LoVo (cell line): ENCODE measurements at regions not wholly inside any gene's neighbourhood (a gene's known extent, or its start where the extent isn't known, plus 50 kb on each side); places are given as distances from the start of the nearest gene placed in this dataset.
"Not testable (repeated sequence)": the region's sequence is repeated elsewhere in the genome, so short reads cannot be mapped to it uniquely, and the experiment has no call there.

Source experiments
- DNase-seq: peaks from one replicate; pipeline ENCODE4 v3.0.0-alpha.2; 2016; ENCODE audit warnings: low spot score

GRCh38 chr22:49676783-49677494 is 150.7 kb downstream of the BRD1 start:
- no peak for DNase-seq

DNA sequence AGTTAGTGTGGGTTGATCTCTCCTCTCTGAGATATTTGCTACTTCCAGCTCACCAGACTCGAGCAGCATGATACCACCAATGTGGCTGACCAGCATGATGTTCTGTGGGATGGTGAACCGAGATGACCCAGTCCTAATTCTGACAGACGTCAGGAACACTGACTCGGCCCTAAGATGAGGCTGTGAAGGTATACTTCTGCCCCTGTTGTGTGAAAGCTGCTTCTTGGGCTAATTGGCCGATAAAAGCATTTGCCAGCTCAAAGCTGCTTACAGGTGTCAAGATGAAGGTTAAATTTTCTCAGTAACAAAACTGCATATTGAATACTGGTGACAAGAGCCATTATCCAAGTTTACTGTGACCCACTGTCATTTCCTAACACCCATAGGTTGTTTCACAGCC is 151.4 kb downstream of the BRD1 start:
- DNase-seq = no peak

DNA sequence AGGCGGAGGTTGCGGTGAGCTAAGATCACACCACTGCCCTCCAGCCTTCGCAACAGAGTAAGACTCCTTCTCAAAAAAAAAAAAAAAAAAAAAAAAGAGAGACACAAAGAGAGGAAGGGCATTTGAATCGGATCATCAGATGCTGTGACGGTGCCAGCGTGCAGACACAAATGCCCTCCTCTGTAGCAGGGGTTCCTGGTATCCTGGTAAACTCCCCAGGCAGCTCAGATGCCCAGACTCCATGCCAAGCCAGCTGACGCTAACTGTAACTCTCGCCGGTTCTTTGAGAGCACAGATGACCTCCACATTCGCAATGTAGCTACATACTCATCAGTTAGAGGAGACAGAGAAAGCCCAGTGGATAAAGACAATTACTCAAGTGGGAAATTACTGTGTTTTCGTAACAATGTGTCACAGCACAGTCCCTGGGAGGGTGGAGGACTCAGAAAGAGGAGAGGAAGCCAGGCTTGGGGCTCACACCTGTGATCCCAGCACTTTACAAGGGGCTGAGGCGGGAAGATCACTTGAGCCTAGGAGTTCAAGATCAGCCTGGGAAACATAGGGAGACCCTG is 153.1 kb downstream of the BRD1 start:
- DNase-seq = no peak

GRCh38 chr22:49673048-49673447 is 154.6 kb downstream of the BRD1 start:
- no peak for DNase-seq

DNA sequence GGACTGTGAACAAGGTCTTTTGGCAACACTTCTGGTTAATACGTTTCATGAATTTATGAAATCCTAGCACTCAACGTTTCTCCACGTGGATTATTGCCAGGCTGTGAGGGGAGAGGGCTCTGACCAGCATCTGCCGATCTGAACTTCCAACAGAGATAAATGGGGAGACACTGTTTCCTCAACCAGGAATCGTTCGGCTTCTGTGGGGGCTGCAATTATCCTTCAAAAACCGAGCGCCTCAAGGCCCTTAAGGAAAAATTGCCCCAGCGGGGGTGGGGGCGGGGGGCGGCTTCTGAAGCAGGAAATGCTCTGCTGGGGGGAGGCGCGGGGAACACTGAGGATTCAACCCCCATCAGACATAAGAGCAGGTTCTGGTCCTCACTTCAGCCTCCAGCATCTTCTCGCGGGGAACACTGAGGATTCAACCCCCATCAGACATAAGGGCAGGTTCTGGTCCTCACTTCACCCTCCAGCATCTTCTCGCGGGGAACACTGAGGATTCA is 155.6 kb downstream of the BRD1 start:
- no peak for DNase-seq

DNA sequence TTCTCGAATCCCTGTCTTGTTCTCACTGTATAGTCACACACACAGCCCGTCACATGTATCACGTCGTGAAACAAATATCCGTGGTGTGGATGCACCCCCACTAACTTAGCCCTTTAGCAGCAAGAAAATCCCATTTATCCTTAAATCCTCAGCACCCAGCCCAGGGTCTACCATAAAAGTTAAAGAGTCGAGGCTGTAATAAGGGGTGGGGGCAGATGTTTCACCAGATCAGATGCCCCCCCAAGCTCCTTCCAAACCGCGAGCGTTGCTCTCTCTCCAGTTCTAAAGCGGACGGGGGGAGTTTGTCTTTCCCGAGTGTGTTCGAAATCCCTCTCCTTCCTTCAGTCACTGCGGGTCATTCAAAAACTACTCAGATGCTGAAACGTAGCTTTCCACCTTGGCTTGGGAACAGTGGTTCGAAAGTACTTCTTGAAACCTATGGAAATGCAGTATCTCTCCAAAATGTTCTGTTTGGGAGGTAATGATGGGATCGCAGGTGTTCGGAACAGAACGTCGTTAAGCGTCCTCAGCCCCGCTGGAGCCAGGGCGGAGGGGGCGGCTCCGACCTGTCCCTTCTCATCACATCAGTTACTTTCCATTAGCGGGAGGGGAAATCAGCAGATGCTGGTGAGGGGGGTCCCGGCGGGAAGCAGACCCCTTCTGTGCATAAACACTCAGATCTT is 156.2 kb downstream of the BRD1 start:
- DNase-seq = no peak

- DNase-seq = no peak
These were observed 157.0 kb downstream of the BRD1 start for GRCh38 chr22:49670456-49671330.

GRCh38 chr22:49669969-49670455 is 157.7 kb downstream of the BRD1 start:
- not testable (repeated sequence) for DNase-seq

- not testable (repeated sequence) for DNase-seq
These were observed 158.2 kb downstream of the BRD1 start for GRCh38 chr22:49669427-49669968.

GRCh38 chr22:49668402-49668801 is 159.3 kb downstream of the BRD1 start:
- no peak for DNase-seq

DNA sequence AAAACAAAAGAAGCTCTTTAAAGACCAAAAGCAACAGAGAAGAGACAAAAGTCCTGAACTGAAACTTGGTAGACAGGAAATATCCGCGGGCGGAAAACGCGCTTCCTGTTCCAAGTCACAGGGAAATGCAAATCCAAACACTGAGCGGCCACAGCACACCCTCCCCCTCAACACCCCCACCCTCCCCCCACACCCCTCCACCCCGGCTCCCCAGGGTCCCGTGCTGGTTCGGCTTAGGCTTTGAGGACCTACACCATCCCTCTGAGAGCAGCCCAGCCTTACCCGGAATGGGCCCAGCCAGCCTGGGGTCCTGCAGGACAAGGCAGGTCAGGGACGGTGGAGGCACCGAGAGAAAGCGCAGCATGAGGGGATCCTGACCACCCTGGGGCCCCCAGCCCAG is 160.4 kb downstream of the BRD1 start:
- DNase-seq = no peak

GRCh38 chr22:49666146-49666809 is 161.4 kb downstream of the BRD1 start:
- DNase-seq = no peak

DNA sequence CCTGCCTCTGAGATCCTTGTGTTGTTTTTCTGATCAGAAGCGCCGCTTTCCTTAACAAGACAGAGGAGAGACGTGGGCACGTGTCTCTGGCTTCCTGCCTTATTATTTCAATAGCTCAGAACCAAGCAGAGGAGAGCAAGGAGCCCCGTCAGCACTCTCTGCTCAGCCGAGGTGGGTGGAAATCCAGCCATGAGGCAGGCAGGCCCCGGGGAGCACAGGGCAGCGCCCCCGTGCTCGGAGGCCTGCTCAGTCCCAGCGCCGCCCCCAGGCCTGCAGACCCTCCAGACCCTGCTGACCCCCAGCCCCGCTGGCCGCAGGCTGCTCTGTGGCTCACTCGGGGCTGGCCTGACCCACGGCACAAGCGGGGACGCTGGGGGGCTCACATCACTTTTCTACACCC is 162.8 kb downstream of the BRD1 start:
- no peak for DNase-seq

DNA sequence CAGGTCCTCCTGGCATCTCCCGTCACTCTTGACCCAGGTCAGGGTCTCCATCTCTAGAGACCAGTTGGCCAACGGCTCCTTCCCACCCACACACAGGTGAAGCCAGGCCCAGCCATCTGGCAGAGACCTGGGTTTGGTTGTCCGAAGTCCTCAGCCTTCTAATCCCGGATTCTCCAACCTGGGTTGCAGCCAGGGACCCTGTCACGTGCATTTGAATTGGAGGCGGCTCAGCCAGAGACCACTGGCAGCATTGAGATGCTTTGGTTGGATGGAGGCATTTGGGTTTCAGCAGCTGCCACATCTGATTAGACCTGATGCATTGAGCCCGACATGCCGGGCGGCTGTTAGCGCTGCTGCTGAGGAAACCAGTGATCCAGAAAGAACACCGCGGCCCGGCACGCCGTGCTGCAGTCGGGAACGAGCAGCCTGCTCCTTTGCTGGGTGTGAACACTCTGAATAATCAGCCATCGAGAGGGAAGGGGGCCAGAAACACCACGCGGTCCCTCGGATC is 163.2 kb downstream of the BRD1 start:
- no peak for DNase-seq

- no peak for DNase-seq
These were observed 163.8 kb downstream of the BRD1 start for GRCh38 chr22:49663823-49664222.

- no peak for DNase-seq
These were observed 164.4 kb downstream of the BRD1 start for GRCh38 chr22:49663311-49663711.

- no peak for DNase-seq
These were observed 165.0 kb downstream of the BRD1 start for GRCh38 chr22:49662681-49663080.

DNA sequence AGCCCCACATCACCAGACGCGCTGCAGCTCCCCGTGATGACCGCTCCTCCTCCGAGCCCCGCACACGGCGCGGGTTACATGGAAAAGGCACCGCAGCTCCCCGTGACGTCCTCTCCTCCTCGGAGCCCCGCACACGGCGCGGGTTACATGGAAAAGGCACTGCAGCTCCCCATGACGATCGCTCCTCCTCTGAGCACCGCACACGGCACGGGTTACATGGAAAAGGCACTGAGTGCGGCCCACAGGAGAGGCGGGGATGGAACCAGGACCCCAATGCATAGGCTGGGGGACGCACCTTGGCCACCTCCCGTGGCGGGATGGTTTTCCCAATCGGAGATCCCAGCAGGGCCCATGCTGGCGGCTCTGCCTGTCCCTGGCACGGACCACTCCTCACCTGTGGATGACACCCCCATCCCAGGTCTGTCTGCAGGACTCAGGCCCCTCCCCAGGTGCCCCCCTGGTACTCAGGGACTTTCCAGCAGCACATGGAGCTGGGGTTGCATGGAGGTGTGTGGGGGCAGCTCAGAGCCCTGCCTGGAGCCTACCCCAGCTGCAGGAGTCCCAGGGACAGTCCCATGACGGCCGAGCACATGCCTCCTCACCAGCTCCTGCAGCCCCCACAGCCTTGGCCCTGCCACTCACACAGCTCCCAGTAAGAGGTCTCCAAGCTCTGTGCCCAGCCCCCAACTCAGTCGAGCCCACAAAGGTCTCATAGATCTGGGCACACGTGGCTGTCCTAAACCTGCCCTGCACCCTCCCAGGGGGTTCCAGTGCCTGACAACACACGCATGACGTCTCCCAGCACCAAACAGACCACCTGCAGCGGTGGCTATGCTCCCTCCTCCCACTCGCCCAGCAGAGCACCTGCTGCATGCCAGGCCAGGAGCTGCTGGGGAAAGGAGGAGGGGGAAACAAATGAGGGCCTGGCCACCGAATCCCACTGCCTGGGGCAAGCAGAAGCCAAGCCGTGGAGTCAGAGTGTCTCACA is 166.6 kb downstream of the BRD1 start:
- DNase-seq = no peak

DNA sequence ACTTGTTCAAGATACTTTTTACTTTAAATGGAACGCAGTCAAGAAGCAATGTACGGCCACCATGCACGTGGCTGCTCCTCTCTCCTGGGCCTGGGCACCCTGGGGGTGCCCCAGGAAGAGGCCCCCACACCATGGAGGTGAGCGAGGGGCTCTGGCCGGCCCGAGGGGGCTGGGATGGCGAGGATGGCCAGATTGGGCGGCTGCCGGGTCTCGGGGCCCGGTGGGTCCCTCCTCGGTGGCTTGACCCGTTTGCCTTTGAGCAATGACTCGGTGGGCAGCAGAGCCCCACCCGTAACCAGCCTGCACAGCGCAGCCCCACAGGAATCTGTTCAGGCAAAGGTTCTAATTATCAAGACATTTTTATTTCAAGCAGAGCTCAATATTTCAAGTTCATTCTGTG is 167.4 kb downstream of the BRD1 start:
- no peak for DNase-seq

DNA sequence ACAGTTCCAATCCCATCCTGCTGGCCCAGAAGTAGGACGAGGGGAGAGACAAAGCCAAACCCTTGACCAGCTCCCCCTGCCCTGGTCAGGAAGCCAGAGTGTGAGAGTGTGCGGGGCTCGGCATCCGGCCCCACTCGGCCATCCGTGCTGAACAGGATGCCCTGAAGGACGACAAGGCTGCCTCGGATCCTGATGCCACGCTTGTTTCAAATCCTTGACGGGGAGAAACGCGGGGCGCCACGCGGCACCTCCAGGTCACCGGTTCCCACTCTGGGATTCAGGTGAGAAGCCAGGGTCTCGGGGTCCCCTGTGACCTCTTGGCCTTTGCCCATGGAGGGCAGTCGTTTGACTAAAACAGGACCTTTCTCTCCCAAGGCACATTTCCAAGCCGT is 167.8 kb downstream of the BRD1 start:
- DNase-seq = no peak
